Stimulated activated CD4-positive, alpha-beta T cell treated with anti-CD3 and anti-CD28 coated beads, Interleukin-2, amount 100 ng/mL, for 4 hours (primary cell): ENCODE measurements at regions not wholly inside any gene's neighbourhood (a gene's known extent, or its start where the extent isn't known, plus 50 kb on each side); places are given as distances from the start of the nearest gene placed in this dataset.

Experiments used
- DNase-seq: peaks from one replicate; pipeline ENCODE4 v3.0.0-alpha.2; 2020; ENCODE audit warnings: low read depth

- DNase-seq = no peak
These were observed 109.5 kb downstream of the INHBB start for GRCh38 chr2:120455390-120455789.

GRCh38 chr2:120456867-120457266, 110.9 kb downstream of the INHBB start:
- DNase-seq = no peak

GRCh38 chr2:120460511-120460910, 114.6 kb downstream of the INHBB start:
- DNase-seq = no peak

- DNase-seq = no peak
These were observed 115.2 kb downstream of the INHBB start for GRCh38 chr2:120461092-120461491.

GRCh38 chr2:120461546-120462537, 115.9 kb downstream of the INHBB start:
- DNase-seq = no peak

- DNase-seq = no peak
These were observed 117.6 kb downstream of the INHBB start for GRCh38 chr2:120463527-120463926.

- no peak for DNase-seq
These were observed 118.1 kb downstream of the INHBB start for GRCh38 chr2:120463996-120464395.

- no peak for DNase-seq
These were observed 118.6 kb downstream of the INHBB start for GRCh38 chr2:120464448-120464931.

- DNase-seq = no peak
These were observed 119.2 kb downstream of the INHBB start for GRCh38 chr2:120465012-120465700.

- no peak for DNase-seq
These were observed 119.7 kb downstream of the INHBB start for GRCh38 chr2:120465701-120465988.

- no peak for DNase-seq
These were observed 120.2 kb downstream of the INHBB start for GRCh38 chr2:120465989-120466703.

- DNase-seq = no peak
These were observed 120.7 kb downstream of the INHBB start for GRCh38 chr2:120466704-120467054.

- no peak for DNase-seq
These were observed 122.2 kb downstream of the INHBB start for GRCh38 chr2:120468136-120468535.

GRCh38 chr2:120469426-120469825, 123.5 kb downstream of the INHBB start:
- no peak for DNase-seq

- DNase-seq = no peak
These were observed 124.4 kb downstream of the INHBB start for GRCh38 chr2:120470041-120470965.

GRCh38 chr2:120471166-120471565, 125.2 kb downstream of the INHBB start:
- no peak for DNase-seq

GRCh38 chr2:120472031-120472430, 126.1 kb downstream of the INHBB start:
- DNase-seq = no peak

- no peak for DNase-seq
These were observed 127.0 kb downstream of the INHBB start for GRCh38 chr2:120472891-120473309.

- DNase-seq = no peak
These were observed 127.8 kb downstream of the INHBB start for GRCh38 chr2:120473522-120474271.

- DNase-seq = no peak
These were observed 128.6 kb downstream of the INHBB start for GRCh38 chr2:120474486-120474885.

- DNase-seq = no peak
These were observed 130.2 kb downstream of the INHBB start for GRCh38 chr2:120476141-120476540.
